ENCODE measurements at regions not wholly inside any gene's neighbourhood (a gene's known extent, or its start where the extent isn't known, plus 50 kb on each side); places are given as distances from the start of the nearest gene placed in this dataset.

GRCh38 chr4:108393890-108394472, 225.2 kb upstream of the LEF1 start:
- TF ChIP-seq CTCF (IDR thresholded peaks at IDR 0.05; ENCODE audit: low read depth, low read length, missing control alignments): no peak
- no peak overlapping the region for H3K4me3 ChIP-seq (replicated peaks; ENCODE audit: low read depth, low read length)
- DNase-seq (ENCODE audit: extremely low read depth, low read depth): no peak

- DNase-seq (ENCODE audit: extremely low read depth, low read depth): no peak
- TF ChIP-seq CTCF (IDR thresholded peaks at IDR 0.05; ENCODE audit: low read depth, low read length, missing control alignments): no peak
- H3K4me3 ChIP-seq (replicated peaks; ENCODE audit: low read depth, low read length): no peak overlapping the region
Observed at GRCh38 chr4:108391701-108392455, 223.1 kb upstream of the LEF1 start.

GRCh38 chr4:108385076-108385475, 216.3 kb upstream of the LEF1 start:
- no peak for TF ChIP-seq CTCF (IDR thresholded peaks at IDR 0.05; ENCODE audit: low read depth, low read length, missing control alignments)
- DNase-seq (ENCODE audit: extremely low read depth, low read depth): no peak
- H3K4me3 ChIP-seq (replicated peaks; ENCODE audit: low read depth, low read length): no peak overlapping the region

GRCh38 chr4:108384544-108384943, 215.8 kb upstream of the LEF1 start:
- no peak for TF ChIP-seq CTCF (IDR thresholded peaks at IDR 0.05; ENCODE audit: low read depth, low read length, missing control alignments)
- no peak for DNase-seq (ENCODE audit: extremely low read depth, low read depth)
- H3K4me3 ChIP-seq (replicated peaks; ENCODE audit: low read depth, low read length): no peak overlapping the region

GRCh38 chr4:108383157-108383556, 214.4 kb upstream of the LEF1 start:
- H3K4me3 ChIP-seq (replicated peaks; ENCODE audit: low read depth, low read length): no peak overlapping the region
- no peak for TF ChIP-seq CTCF (IDR thresholded peaks at IDR 0.05; ENCODE audit: low read depth, low read length, missing control alignments)
- no peak for DNase-seq (ENCODE audit: extremely low read depth, low read depth)

GRCh38 chr4:108382751-108383150, 214.0 kb upstream of the LEF1 start:
- DNase-seq (ENCODE audit: extremely low read depth, low read depth): no peak
- TF ChIP-seq CTCF (IDR thresholded peaks at IDR 0.05; ENCODE audit: low read depth, low read length, missing control alignments): no peak
- H3K4me3 ChIP-seq (replicated peaks; ENCODE audit: low read depth, low read length): no peak overlapping the region
